Upper lobe of left lung (tissue), 4 donors: ENCODE measurements at regions not wholly inside any gene's neighbourhood (a gene's known extent, or its start where the extent isn't known, plus 50 kb on each side); places are given as distances from the start of the nearest gene placed in this dataset.

Experiments
- CTCF ChIP-seq, 6 experiments: fragments of 450-650 bp in 4 of 6; fragments of 200-600 bp in 2 of 6; sonication (generic) in 2 of 6; IDR thresholded peaks; one replicate each; pipeline ENCODE4 v1.5.1; 2016 to 2019; ENCODE audit warnings: antibody characterized with exemption in 6 of 6
- EP300 ChIP-seq, 4 donors: sonication (generic); formaldehyde crosslinking; IDR thresholded peaks; one replicate each; pipeline ENCODE4 v1.5.1; 2017; ENCODE audit warnings: antibody characterized with exemption in 4 of 4, control low read depth in 2 of 4
- POLR2A ChIP-seq, 4 donors: fragments of 450-650 bp; IDR thresholded peaks; one replicate each; pipeline ENCODE4 v1.5.1; 2016 to 2017; ENCODE audit warnings: antibody characterized with exemption in 4 of 4, mild to moderate bottlenecking in 2 of 4
- POLR2AphosphoS5 ChIP-seq, 2 donors: sonication (generic); formaldehyde crosslinking; IDR thresholded peaks; one replicate each; pipeline ENCODE4 v1.5.1; 2017; ENCODE audit warnings: antibody characterized with exemption in 2 of 2

GRCh38 chr5:36444582-36445418, 143.1 kb upstream of the RANBP3L start:
- no peak for TF ChIP-seq POLR2A (IDR thresholded peaks at IDR 0.05)
- no peak for TF ChIP-seq CTCF (IDR thresholded peaks at IDR 0.05)
- no peak for TF ChIP-seq POLR2AphosphoS5 (IDR thresholded peaks at IDR 0.05)
- TF ChIP-seq EP300 (IDR thresholded peaks at IDR 0.05): no peak
